Common myeloid progenitor, CD34-positive (primary cell): ENCODE measurements at regions not wholly inside any gene's neighbourhood (a gene's known extent, or its start where the extent isn't known, plus 50 kb on each side); places are given as distances from the start of the nearest gene placed in this dataset.
"Not testable (repeated sequence)": the region's sequence is repeated elsewhere in the genome, so short reads cannot be mapped to it uniquely, and the experiment has no call there.

Experiments
- CTCF ChIA-PET: fragments of 350-600 bp; sonication (Branson Sonifier 250); formaldehyde crosslinking; loops from one replicate; lab custom pipeline; 2021; ENCODE audit warnings: antibody characterized with exemption; lab: Charles Lee
- POLR2A ChIA-PET: fragments of 350-600 bp; sonication (Branson Sonifier 250); formaldehyde crosslinking; loops from one replicate; lab custom pipeline; 2021; ENCODE audit warnings: antibody characterized with exemption; lab: Charles Lee
- DNase-seq, 3 donors: peaks; one replicate each; pipeline versions ENCODE4 v3.0.0 to v3.0.0-alpha.2; 2013
- H3K27ac ChIP-seq, 2 experiments: 1 replicate in 1 of 2; 2 replicates in 1 of 2; pipeline ENCODE4 v1.7.0; 2013; ENCODE audit warnings: inconsistent platforms in 2 of 2, low read length in 2 of 2, mild to moderate bottlenecking in 2 of 2, low read depth in 1 of 2, moderate library complexity in 1 of 2; ENCODE audit not compliant: severe bottlenecking in 2 of 2, insufficient read depth in 1 of 2, poor library complexity in 1 of 2
- H3K27me3 ChIP-seq, 5 experiments: replicated peaks in 2 of 5; 1 replicate in 3 of 5; 2 replicates in 2 of 5; pipeline versions ENCODE4 v1.6.1 to v1.7.0; 2013; ENCODE audit warnings: low read length in 4 of 5, mild to moderate bottlenecking in 2 of 5, moderate library complexity in 2 of 5, inconsistent platforms in 1 of 5; ENCODE audit not compliant: insufficient read depth in 5 of 5, control insufficient read depth in 4 of 5
- H3K36me3 ChIP-seq, 4 experiments: 1 replicate in 2 of 4; 2 replicates in 2 of 4; pipeline versions ENCODE4 v1.6.1 to v1.7.0; 2013; ENCODE audit warnings: low read length in 3 of 4, control low read depth in 1 of 4, mild to moderate bottlenecking in 1 of 4; ENCODE audit not compliant: control insufficient read depth in 4 of 4, insufficient read depth in 4 of 4
- H3K4me1 ChIP-seq, 4 experiments: 1 replicate in 3 of 4; 2 replicates in 1 of 4; pipeline versions ENCODE4 v1.6.1 to v1.7.1; 2013; ENCODE audit warnings: low read length in 3 of 4, mild to moderate bottlenecking in 3 of 4, control low read depth in 1 of 4, inconsistent platforms in 1 of 4, moderate library complexity in 1 of 4; ENCODE audit not compliant: control insufficient read depth in 4 of 4, insufficient read depth in 4 of 4; ENCODE audit errors: control extremely low read depth in 1 of 4
- H3K4me3 ChIP-seq, 7 experiments: 1 replicate in 4 of 7; 2 replicates in 3 of 7; pipeline versions ENCODE4 v1.5.1 to v1.7.0; 2013; ENCODE audit warnings: mild to moderate bottlenecking in 7 of 7, low read length in 6 of 7, moderate library complexity in 6 of 7, inconsistent platforms in 2 of 7, low read depth in 2 of 7, control low read depth in 1 of 7; ENCODE audit not compliant: insufficient read depth in 4 of 7, control insufficient read depth in 1 of 7; ENCODE audit errors: extremely low read depth in 1 of 7
- H3K9me3 ChIP-seq, 5 experiments: 1 replicate in 4 of 5; 2 replicates in 1 of 5; pipeline versions ENCODE4 v1.6.1 to v1.7.1; 2013; ENCODE audit warnings: low read length in 4 of 5, mild to moderate bottlenecking in 2 of 5, inconsistent platforms in 1 of 5, low read depth in 1 of 5, moderate library complexity in 1 of 5; ENCODE audit not compliant: control insufficient read depth in 4 of 5, insufficient read depth in 2 of 5; ENCODE audit errors: control extremely low read depth in 1 of 5
- WGBS: methylation state at CpG from one replicate; pipeline ENCODE4 v1.1.5; 2013; ENCODE audit not compliant: insufficient coverage; 5-methylcytosine and 5-hydroxymethylcytosine counted together

- CTCF ChIA-PET, result no interaction called here
- peaks cover 0 to 13% (median 3%) of the 10 kb centered on the region in 5 experiments for H3K27me3 ChIP-seq
- no peaks in the 10 kb centered on the region for H3K4me1 ChIP-seq
- POLR2A ChIA-PET, result no interaction called here
- no peak overlapping the region for H3K4me3 ChIP-seq
- peaks cover 0 to 1% (median 0%) of the 10 kb centered on the region in 5 experiments for H3K9me3 ChIP-seq
- no peaks in the 10 kb centered on the region for H3K36me3 ChIP-seq
- H3K27ac ChIP-seq, result no peak overlapping the region
- no peak for DNase-seq
Measured at GRCh38 chr6:27038498-27038897, 209.0 kb upstream of the PRSS16 start.

GRCh38 chr6:27040244-27041042 lies 207.1 kb upstream of the PRSS16 start:
- POLR2A ChIA-PET, result no interaction called here
- Histone ChIP-seq H3K9me3 (peaks cover 0 to 2% (median 0%) of the 10 kb centered on the region in 5 experiments), H3K4me1 (no peaks in the 10 kb centered on the region), H3K27me3 (peaks cover 0 to 12% (median 3%) of the 10 kb centered on the region in 5 experiments), H3K4me3 (no peak overlapping the region), H3K27ac (no peak overlapping the region), H3K36me3 (no peaks in the 10 kb centered on the region)
- no peak for DNase-seq
- CTCF ChIA-PET, result no interaction called here
- 86% methylated on average over 5 of the region's 7 CpGs for WGBS

GRCh38 chr6:27043244-27043643 lies 204.3 kb upstream of the PRSS16 start:
- POLR2A ChIA-PET, result no interaction called here
- WGBS, result 100% methylated on average over 1 of the region's 2 CpGs

GRCh38 chr6:27045131-27045530 lies 202.4 kb upstream of the PRSS16 start:
- DNase-seq, POLR2A ChIA-PET, H3K4me1 ChIP-seq, CTCF ChIA-PET, H3K4me3 ChIP-seq, H3K36me3 ChIP-seq, H3K9me3 ChIP-seq, H3K27ac ChIP-seq: not testable (repeated sequence)
- H3K27me3 ChIP-seq, result peaks cover 0 to 12% (median 5%) of the 10 kb centered on the region in 5 experiments
- 92% methylated on average over 17 of the region's 26 CpGs for WGBS

More at GRCh38 chr6:27043244-27043643, 204.3 kb upstream of the PRSS16 start:
- DNase-seq, result no peak
- CTCF ChIA-PET, result no interaction called here
- Histone ChIP-seq H3K9me3 (peaks cover 0 to 3% (median 1%) of the 10 kb centered on the region in 5 experiments), H3K27me3 (peaks cover 0 to 12% (median 3%) of the 10 kb centered on the region in 5 experiments), H3K4me1 (no peaks in the 10 kb centered on the region), H3K27ac (no peak overlapping the region), H3K36me3 (no peaks in the 10 kb centered on the region), H3K4me3 (no peak overlapping the region)

- H3K27me3 ChIP-seq, POLR2A ChIA-PET, H3K36me3 ChIP-seq, H3K4me1 ChIP-seq, H3K4me3 ChIP-seq, DNase-seq, CTCF ChIA-PET, H3K9me3 ChIP-seq, H3K27ac ChIP-seq: not testable (repeated sequence)
- WGBS, result 71% methylated on average over 3 of the region's 5 CpGs
Measured at GRCh38 chr6:27047725-27048124, 199.8 kb upstream of the PRSS16 start.

GRCh38 chr6:27049863-27050781 lies 197.4 kb upstream of the PRSS16 start:
- Histone ChIP-seq H3K36me3 (no peaks in the 10 kb centered on the region), H3K9me3 (peaks cover 0 to 3% (median 0%) of the 10 kb centered on the region in 5 experiments), H3K4me3 (no peak overlapping the region), H3K27me3 (peaks cover 0 to 8% (median 2%) of the 10 kb centered on the region in 5 experiments), H3K4me1 (no peaks in the 10 kb centered on the region), H3K27ac (no peak overlapping the region)
- ChIA-PET POLR2A (no interaction called here), CTCF (no interaction called here)
- 72% methylated on average over 25 of the region's 30 CpGs for WGBS
- DNase-seq, result no peak
